Inferior parietal cortex (tissue), 1 donor: ENCODE measurements at regions not wholly inside any gene's neighbourhood (a gene's known extent, or its start where the extent isn't known, plus 50 kb on each side); places are given as distances from the start of the nearest gene placed in this dataset.

Source experiments
- DNase-seq: peaks from one replicate; pipeline ENCODE4 v3.0.0-alpha.2; 2016; ENCODE audit errors: extremely low spot score

- no peak for DNase-seq
Measured at GRCh38 chr9:99327667-99328066, 105.6 kb downstream of the SEC61B start.

DNA sequence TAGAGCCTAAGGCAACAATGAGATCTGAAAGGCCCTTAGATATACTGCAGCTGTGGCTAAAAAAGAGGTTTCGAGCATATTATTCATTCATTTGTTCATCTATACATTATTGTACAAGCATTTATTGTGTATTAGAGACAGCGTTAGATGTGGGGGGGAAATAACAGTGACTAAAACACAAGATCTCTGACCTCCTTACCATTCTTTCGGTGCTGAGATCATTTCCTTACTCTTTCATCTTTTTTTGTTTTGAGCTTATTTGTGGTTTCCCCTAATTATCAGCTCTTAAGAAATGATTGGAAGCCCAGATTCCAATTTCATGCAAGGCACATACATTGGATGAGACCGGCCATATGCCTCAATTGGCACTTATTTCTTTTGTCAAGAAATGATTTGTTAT, 113.2 kb downstream of the SEC61B start:
- no peak for DNase-seq

DNA sequence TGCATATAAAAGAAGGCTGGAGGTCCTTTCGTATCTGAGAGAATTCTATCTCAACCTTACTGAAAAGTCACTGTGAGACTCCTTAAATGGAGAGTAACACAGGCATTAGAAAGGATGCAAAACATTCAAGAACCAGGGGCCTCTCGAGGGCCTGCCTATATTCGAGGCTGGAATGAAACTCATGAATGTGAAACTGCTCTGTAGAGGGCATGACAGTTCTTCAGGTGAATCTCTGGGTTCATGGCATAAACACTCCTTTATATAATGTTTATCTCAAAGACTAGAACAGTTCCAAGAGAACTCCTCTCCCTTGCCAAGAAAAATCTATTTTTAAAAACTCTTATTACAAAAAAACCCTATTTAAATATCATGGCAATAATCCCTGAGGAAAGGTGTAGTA, 113.9 kb downstream of the SEC61B start:
- no peak for DNase-seq

GRCh38 chr9:99336531-99336930, 114.4 kb downstream of the SEC61B start:
- DNase-seq: no peak

DNA sequence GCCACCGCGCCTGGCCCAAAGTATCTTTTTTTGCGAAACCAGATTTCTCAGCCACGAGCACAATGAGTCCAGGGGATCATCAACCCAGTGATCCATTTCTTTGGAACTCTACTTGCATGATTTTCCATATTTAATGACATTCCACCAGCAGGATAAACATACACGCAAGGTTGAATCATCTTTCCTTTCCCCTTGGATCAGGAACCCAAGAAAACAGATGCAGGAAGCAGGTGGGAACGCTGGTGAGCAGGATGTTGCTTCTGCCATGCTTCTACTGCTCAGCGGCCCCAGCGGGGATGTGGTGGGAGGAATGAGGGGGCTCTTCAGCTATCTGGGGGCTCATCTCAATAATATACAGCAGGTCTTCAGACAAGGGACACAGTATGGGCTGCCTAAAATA, 118.2 kb downstream of the SEC61B start:
- no peak for DNase-seq

GRCh38 chr9:99341686-99342085, 119.6 kb downstream of the SEC61B start:
- no peak for DNase-seq

GRCh38 chr9:99345451-99345850, 123.4 kb downstream of the SEC61B start:
- DNase-seq: no peak

DNA sequence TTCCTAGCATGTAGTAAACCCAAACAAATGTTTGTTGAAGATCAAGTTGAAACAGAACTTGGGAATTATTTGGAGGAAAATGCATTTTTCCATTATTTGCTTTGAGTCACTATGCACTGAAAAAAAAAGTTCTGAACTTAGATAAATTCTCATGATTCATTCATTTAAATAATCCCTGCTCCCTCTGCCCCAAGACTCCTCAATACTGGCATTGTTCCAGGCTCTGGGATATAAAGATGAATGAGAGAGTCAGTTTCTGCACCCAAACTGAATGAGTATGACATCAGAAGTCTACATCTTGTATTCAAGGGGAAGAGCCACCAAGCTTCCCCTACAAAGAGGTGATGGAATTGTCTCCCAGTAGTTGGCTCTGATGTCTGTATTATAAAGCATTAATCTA, 123.9 kb downstream of the SEC61B start:
- no peak for DNase-seq

DNA sequence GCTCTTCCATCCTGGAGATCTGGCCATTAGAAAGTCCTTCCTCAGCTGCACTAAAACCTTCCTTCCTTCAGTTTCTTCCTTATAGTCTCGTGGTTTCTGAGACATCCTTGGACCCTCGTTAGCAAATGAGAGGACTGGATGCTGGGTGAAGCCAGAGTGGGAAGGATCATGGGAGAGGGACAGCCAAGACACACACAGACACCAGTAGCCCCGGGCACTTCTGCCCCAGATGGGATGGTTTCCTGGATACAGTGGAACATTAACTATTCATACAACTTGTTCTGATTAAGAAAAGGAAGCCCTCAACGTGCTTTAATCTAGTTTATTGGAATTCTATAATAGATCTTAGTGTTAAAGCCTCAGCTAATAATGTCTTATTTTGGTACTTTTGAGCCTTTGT, 125.5 kb downstream of the SEC61B start:
- no peak for DNase-seq

- no peak for DNase-seq
Measured at GRCh38 chr9:99348289-99348688, 126.2 kb downstream of the SEC61B start.

DNA sequence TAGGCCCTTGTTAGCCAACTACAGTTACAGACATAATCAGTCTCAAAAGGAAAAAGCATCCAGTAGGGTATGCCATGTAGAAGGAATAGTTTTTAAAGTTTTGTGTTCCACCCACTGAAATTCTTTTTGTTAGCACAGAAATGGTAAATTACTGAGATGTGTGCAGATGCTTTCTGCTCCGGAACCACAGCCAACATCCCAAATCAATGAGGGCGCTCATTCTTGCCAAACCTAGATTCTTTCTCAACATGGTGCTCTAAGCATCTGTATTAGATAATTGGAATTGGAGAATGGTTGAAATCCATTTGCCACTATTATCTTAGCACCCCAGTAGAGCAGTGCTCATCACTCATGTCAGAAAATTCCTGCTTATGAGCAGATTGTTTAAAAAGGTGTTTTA, 127.8 kb downstream of the SEC61B start:
- no peak for DNase-seq

GRCh38 chr9:99350461-99350860, 128.4 kb downstream of the SEC61B start:
- DNase-seq: no peak

DNA sequence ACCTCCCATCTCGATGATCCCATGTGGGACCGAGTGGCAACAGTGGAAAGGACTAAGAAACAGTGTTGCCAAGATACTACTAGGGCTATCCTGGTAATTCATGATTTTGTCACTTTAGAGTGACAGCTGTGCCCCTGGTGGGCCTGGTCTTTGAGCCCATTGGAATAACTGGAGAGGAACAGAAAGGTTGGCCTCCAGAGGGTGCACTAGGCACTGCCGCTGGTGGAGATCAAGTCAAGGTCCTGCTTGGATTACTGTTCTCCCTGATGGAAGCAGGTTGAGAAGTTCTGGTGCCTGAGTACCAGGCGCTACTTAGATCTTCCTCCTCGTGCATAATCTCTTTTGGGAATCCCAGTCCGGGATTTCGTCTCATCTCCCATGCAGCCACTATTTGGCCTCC, 129.6 kb downstream of the SEC61B start:
- no peak for DNase-seq

DNA sequence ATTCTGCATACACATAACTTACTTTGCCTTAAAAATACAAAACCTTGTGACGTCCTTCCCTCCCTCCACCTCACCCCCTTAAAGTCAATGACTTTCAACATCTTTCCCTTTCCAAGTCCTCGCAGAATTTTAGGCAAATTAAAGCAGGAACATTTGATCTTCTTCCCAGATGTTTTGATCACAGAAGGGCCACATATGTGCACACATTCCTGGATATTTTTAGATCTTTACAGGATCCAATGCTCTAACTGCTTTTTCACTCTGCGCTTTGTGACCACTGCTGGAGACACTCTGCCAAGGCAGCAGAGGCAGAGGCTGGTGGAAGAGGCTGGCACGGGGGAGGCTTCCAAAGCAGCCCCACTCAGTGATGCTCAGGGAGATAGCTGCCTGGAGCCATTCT, 130.7 kb downstream of the SEC61B start:
- no peak for DNase-seq

- DNase-seq: no peak
Measured at GRCh38 chr9:99353408-99353807, 131.3 kb downstream of the SEC61B start.

DNA sequence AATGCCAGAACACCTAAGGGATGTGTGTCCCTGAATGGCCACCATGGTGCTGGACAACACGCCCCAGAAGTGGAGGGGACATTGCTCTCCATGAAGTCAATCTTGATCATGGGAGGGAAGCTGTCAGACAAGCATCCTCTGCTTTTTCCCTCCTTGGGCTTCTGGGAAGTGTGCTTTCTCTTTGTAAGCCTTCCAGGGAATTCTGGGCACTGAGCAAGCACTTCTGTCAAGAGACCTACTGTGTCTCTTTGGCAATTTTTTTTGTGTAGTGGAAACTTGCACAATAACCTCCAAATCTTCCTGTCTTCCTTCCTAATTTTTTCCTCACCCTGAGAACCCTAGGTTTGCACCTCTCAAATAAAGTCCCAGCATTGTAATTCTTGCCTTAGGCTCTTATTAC, 132.0 kb downstream of the SEC61B start:
- DNase-seq: no peak

DNA sequence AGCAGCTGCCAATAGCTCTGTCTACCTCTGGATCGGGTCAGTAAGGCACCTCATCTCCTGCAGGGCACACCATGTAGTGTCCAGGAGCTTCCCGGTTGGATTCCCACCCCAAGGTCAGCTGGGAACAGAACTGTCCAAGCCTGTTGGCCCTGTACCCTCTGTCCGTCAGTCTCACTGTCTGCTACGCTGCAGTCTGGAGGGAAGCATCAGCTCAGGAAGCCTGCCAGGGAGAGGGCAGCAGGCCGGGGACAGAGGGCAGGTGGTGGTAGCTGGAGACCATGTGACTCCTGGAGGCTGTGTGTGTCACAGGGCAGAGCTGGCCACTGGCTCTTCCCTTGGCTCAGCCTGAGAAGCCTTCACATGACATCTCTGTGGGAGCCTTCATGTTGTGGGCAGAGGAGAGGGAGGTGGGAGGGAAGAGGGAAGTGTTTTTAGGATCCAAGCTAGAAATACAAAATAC, 134.5 kb downstream of the SEC61B start:
- no peak for DNase-seq

DNA sequence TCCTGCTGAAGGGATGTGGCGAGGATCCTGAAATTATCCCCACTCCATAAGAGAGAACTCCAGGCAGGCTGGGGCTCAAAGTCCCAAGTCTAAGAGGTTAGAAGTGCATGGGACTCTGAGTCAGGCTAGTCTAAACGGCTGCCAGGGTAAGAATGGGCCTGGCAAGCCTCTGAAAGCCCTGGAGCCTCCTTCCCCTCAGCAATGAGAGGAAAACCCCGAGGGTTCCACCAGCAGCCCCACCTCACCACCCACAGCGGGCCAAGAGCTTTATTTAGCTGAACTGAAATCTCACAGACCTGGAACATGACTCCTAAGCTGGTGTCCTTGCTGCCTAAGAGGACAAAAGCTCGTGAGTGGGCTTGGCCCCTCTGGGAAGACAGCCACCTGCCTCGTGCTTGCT, 135.5 kb downstream of the SEC61B start:
- DNase-seq: no peak

DNA sequence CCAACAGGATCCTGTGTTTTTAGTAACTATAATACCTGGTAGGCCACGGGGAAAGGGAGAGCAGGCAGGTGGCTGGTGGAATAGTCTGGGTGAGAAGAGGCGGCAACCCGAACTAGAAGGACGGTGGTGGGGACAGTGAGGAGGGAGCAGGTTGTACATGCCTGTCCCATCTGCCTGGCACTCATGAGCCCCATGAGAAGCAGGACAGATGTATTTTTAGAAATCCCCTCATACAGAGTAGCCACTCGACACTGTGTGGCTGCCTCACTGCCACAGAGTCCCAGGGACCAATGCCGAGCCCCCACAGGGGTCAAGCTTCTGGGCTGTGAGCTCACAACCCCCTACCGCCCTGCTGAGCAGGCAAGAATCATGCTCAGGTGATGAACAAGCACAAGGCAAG, 136.6 kb downstream of the SEC61B start:
- no peak for DNase-seq

GRCh38 chr9:99359336-99359735, 137.3 kb downstream of the SEC61B start:
- DNase-seq: no peak

DNA sequence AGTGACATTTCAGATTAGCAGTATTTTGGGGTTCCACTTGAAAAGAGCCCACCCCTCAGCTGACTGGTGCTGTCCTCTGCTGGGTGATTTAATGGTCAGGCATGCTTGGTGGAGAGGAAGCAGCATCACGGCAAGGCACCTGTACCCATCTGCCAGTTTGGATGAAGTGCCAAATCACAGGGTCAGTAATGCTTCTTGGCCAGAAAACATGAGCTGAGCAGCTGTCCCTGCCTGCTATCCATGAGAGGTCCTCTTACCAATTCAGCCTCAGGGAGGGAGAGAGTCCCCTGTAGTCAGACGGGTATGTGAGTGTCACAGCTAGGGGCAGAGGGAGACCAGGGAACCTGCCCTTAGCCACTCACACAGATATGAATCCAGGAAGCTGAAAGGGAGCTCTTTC, 137.9 kb downstream of the SEC61B start:
- no peak for DNase-seq

- no peak for DNase-seq
Measured at GRCh38 chr9:99361817-99362216, 139.7 kb downstream of the SEC61B start.

GRCh38 chr9:99362321-99362720, 140.2 kb downstream of the SEC61B start:
- no peak for DNase-seq

GRCh38 chr9:99363509-99363908, 141.4 kb downstream of the SEC61B start:
- no peak for DNase-seq
